AG04450 (cell line): ENCODE measurements at regions not wholly inside any gene's neighbourhood (a gene's known extent, or its start where the extent isn't known, plus 50 kb on each side); places are given as distances from the start of the nearest gene placed in this dataset.

Source experiments
- CTCF ChIA-PET: fragments of 300-600, 350-600 bp; formaldehyde crosslinking; extraction: SDS; loops from one replicate; lab custom pipeline; 2022; ENCODE audit warnings: antibody characterized with exemption, inconsistent platforms; lab: Charles Lee
- POLR2A ChIA-PET: fragments of 350-600 bp; formaldehyde crosslinking; extraction: SDS; loops from one replicate; lab custom pipeline; 2021; ENCODE audit warnings: antibody characterized with exemption, inconsistent platforms; lab: Yijun Ruan, JAX
- DNase-seq: peaks from one replicate; pipeline ENCODE4 v3.0.0-alpha.2; 2011; ENCODE audit warnings: low read depth, low spot score
- H3K27ac ChIP-seq: one replicate; pipeline ENCODE4 v1.5.1; 2012; ENCODE audit warnings: low read depth, low read length, control low read depth
- H3K27me3 ChIP-seq: one replicate; pipeline ENCODE4 v1.6.0; 2012; ENCODE audit warnings: low read length; ENCODE audit not compliant: control insufficient read depth, insufficient read depth
- H3K4me3 ChIP-seq: 2 replicates; pipeline ENCODE4 v1.5.1; 2011; ENCODE audit warnings: mild to moderate bottlenecking, low read depth, low read length, control low read depth
- H3K9me3 ChIP-seq: 2 replicates; pipeline ENCODE4 v1.5.1; 2012; ENCODE audit warnings: low read length; ENCODE audit not compliant: control insufficient read depth, insufficient read depth
- TF ChIP-seq, protein P1 (sequence below): IDR thresholded peaks from 2 replicates; pipeline ENCODE4 v1.5.1; 2011; ENCODE audit warnings: low read depth, low read length, control low read depth, inconsistent platforms

DNA sequence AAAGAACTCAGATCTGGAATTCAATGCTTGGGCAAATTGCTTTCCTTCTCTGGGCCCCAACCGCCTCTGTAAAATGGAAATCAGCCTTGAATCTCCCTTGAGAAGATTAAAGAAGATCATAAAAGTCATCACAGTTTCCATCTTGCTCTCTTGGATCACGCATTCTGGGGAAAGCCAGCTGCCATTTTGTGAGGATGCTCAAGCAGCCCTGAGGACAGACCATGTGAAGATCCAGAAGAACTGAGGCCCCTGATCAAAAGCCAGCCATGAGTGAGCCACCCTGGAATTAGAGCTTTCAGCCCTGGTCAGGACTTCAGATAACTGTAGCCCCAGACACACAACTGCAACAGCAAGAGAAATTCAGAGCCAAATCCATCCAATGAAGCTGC lies 229.3 kb downstream of the MN1 start:
- TF ChIP-seq, protein P1, sequence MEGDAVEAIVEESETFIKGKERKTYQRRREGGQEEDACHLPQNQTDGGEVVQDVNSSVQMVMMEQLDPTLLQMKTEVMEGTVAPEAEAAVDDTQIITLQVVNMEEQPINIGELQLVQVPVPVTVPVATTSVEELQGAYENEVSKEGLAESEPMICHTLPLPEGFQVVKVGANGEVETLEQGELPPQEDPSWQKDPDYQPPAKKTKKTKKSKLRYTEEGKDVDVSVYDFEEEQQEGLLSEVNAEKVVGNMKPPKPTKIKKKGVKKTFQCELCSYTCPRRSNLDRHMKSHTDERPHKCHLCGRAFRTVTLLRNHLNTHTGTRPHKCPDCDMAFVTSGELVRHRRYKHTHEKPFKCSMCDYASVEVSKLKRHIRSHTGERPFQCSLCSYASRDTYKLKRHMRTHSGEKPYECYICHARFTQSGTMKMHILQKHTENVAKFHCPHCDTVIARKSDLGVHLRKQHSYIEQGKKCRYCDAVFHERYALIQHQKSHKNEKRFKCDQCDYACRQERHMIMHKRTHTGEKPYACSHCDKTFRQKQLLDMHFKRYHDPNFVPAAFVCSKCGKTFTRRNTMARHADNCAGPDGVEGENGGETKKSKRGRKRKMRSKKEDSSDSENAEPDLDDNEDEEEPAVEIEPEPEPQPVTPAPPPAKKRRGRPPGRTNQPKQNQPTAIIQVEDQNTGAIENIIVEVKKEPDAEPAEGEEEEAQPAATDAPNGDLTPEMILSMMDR: no peak
- CTCF ChIA-PET: no interaction called here
- POLR2A ChIA-PET: no interaction called here
- DNase-seq: no peak
- H3K9me3 ChIP-seq: peaks cover 9% of the 10 kb centered on the region
- H3K27ac ChIP-seq: no peak overlapping the region
- H3K27me3 ChIP-seq: peaks cover 75% of the 10 kb centered on the region
- H3K4me3 ChIP-seq: no peak overlapping the region

DNA sequence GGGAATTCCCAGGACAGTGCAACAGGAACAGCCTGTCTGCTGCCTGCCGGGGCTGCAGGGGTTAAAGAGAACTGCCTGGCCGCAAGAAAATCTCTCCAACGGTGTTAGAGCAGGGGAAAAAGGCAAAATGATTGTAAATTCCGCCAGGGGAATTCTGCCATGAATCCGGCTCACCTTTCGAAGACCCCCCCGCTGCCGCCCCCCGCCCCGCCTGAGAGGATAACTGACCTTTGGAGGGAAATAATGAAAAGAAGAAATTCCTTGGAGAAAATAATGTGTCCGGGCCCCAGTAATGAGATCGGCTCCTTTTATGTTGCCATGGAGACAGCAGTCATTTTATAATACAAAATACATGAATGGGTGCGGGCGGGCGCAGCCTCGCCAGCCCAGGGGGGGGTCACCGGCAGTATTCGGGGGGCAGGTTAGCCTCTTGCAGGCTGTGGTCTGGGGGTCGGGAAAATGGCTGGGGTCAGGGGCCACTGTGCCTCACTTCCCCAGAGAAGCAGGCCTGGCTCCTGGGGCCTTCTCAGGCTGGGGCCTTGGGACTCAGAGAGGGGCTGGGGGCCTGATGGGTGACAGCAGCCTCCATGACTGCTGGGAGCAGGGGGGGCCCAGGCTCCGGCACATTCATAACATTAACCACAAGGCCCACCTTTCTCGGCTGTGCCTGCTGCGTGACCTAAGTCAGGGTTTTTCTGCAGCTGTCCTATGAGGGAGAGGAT lies 228.1 kb downstream of the MN1 start:
- H3K4me3 ChIP-seq: no peak overlapping the region
- no peak for DNase-seq
- POLR2A ChIA-PET: interaction anchor here (0.5 kb wide), 1 partner anchor 74 kb away, joined by 3 read pairs; no protein-coding TSS in a partner anchor
- CTCF ChIA-PET: no interaction called here
- H3K27ac ChIP-seq: no peak overlapping the region
- H3K9me3 ChIP-seq: peaks cover 9% of the 10 kb centered on the region
- TF ChIP-seq, protein P1: no peak
- H3K27me3 ChIP-seq: peaks cover 75% of the 10 kb centered on the region

DNA sequence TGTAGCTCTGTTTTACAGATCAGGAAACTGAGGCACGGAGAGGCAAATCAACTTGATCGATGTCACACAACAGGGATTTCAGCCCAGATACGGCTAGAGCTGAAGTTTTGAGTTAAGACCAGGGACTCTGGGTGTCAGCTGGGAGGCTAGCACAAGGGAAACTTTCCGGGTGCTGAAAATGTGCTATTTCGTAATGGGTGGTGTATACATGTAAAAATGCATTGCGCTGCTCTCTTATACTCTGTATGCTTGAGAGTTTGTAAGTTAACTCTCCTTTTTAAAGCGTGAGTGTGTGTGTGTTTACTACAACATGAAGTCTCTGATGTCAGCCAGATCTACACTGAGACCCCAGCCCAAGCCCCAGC lies 227.6 kb downstream of the MN1 start:
- Histone ChIP-seq H3K27ac (no peak overlapping the region), H3K4me3 (no peak overlapping the region), H3K27me3 (peaks cover 73% of the 10 kb centered on the region), H3K9me3 (peaks cover 9% of the 10 kb centered on the region)
- POLR2A ChIA-PET: interaction anchor here (0.5 kb wide), 1 partner anchor 73 kb away, joined by 3 read pairs; no protein-coding TSS in a partner anchor
- no peak for DNase-seq
- CTCF ChIA-PET: no interaction called here
- TF ChIP-seq, protein P1: no peak

DNA sequence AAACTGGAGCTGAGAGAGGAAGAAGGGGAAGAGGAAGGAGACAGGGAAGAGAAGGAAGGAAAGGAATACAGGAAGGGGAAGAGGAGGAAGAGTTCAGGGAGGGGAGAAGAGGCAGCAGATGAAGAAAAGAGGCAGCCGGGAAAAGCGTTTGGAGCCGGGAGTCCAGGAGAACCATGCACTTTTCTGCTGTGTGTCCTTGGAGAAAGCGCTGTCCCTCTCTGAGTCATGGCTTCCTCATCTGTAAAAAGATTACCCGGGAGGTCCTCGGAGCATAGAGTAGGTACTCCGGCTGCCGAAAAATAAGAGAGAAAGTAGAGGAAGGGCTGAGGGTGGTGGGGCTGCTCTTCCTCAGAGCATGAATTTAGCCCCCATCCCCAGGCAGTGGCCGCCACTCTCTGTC lies 226.9 kb downstream of the MN1 start:
- ChIA-PET POLR2A (no interaction called here), CTCF (interaction anchor here (0.6 kb wide), 1 partner anchor 19 kb away, joined by 3 read pairs; no protein-coding TSS in a partner anchor)

DNA sequence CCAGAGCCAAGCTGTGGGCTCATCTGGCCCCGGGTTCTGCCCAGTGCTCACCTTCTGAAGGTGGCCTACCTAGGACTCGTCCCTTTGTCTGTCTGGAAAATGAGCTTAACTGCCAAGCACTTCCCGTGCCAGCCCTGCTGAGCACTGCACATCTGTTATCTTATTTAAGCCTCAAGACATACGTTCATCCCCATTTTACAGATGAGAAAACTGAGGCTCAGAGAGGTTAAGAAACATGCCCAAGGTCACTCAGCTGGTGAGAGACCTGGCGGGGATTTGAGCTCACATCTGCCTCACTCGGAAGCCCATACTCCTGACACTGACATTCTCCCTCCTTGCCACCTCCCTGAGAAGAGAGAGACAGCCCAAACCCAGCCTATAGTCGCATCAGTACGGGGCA lies 226.2 kb downstream of the MN1 start:
- TF ChIP-seq, protein P1: no peak
- Histone ChIP-seq H3K9me3 (peaks cover 9% of the 10 kb centered on the region), H3K27me3 (peaks cover 73% of the 10 kb centered on the region), H3K4me3 (no peak overlapping the region), H3K27ac (no peak overlapping the region)
- CTCF ChIA-PET: interaction anchor here (0.6 kb wide), 1 partner anchor 20 kb away, joined by 3 read pairs; no protein-coding TSS in a partner anchor
- POLR2A ChIA-PET: no interaction called here
- DNase-seq: no peak

More for the DNA sequence above, 226.9 kb downstream of the MN1 start:
- Histone ChIP-seq H3K27me3 (peaks cover 71% of the 10 kb centered on the region), H3K4me3 (no peak overlapping the region), H3K27ac (no peak overlapping the region), H3K9me3 (peaks cover 9% of the 10 kb centered on the region)
- DNase-seq: no peak
- TF ChIP-seq, protein P1: no peak
